HFFc6 (cell line): ENCODE measurements at regions not wholly inside any gene's neighbourhood (a gene's known extent, or its start where the extent isn't known, plus 50 kb on each side); places are given as distances from the start of the nearest gene placed in this dataset.
A peak's percentile ranks its signal among the peaks of the same experiment; 100 is the strongest.

Experiments
- DNase-seq: peaks from one replicate; pipeline ENCODE4 v3.0.0-alpha.2; 2018
- H3K27ac Mint-ChIP-seq: 2 replicates; pipeline ENCODE4 v1.8.0; 2020; ENCODE audit warnings: mild to moderate bottlenecking, mixed read lengths
- H3K27me3 Mint-ChIP-seq: 2 replicates; pipeline ENCODE4 v1.8.0; 2021; ENCODE audit warnings: mild to moderate bottlenecking, moderate library complexity, mixed read lengths; ENCODE audit not compliant: insufficient read depth
- H3K36me3 Mint-ChIP-seq: 2 replicates; pipeline ENCODE4 v1.8.0; 2021; ENCODE audit warnings: low read depth, mixed read lengths
- H3K4me1 Mint-ChIP-seq: 2 replicates; pipeline ENCODE4 v1.8.0; 2020; ENCODE audit warnings: low read depth, mixed read lengths
- H3K4me3 Mint-ChIP-seq: 2 replicates; pipeline ENCODE4 v1.8.0; 2020; ENCODE audit warnings: mild to moderate bottlenecking, moderate library complexity, mixed read lengths
- H3K9me3 Mint-ChIP-seq: 2 replicates; pipeline ENCODE4 v1.8.0; 2020; ENCODE audit warnings: mild to moderate bottlenecking, mixed read lengths
- TF ChIP-seq, protein P1 (sequence below): fragments of 200-600 bp; sonication (generic); IDR thresholded peaks from 2 replicates; pipeline ENCODE4 v1.5.0; 2021; ENCODE audit warnings: antibody characterized with exemption, mild to moderate bottlenecking

DNA sequence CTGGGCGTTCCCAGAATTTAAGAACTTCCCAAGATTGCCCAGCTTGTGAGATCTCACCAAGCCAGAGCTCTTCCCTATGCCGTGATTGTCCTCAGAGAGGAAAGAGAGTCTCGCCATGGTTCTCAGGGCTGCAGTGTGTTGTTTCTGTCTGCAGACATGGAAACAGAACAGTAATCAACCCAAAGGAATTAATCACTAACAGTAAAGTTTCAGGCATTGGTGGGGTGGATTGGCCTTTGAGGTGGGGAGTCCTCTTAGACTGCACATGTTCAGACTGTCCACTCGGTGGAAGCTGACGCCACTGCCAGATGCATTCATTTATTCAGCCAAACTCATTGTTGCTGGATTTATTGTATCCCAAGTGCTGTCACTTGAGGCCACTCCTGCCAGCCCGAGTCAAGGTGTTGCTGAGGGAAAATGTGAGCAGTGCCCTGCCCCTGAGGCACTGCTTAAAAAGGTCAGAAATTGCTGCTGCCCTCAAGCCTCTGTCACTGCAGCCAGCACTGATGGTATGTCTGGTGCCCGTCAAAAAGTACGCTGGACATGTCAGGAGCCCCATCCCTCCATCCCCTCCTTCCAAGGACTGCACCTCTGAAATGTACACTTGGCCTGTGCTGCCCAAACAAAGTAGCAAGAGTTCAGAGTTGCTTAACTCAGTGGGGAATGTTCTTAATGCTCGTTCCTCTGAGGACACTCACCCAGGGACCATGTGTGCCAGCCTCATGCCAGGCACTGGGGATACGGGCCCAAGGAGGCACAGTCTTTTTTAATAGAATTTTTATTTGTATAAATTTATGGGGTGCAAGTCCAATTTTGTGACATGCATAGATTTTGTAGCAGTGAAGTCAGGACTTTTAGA, 201.0 kb downstream of the GLI2 start:
- peaks cover 7% of the 10 kb centered on the region for H3K27me3 Mint-ChIP-seq
- H3K4me1 Mint-ChIP-seq: no peaks in the 10 kb centered on the region; the same call in 1 of the 2 replicates
- H3K9me3 Mint-ChIP-seq: no peaks in the 10 kb centered on the region
- TF ChIP-seq, protein P1, sequence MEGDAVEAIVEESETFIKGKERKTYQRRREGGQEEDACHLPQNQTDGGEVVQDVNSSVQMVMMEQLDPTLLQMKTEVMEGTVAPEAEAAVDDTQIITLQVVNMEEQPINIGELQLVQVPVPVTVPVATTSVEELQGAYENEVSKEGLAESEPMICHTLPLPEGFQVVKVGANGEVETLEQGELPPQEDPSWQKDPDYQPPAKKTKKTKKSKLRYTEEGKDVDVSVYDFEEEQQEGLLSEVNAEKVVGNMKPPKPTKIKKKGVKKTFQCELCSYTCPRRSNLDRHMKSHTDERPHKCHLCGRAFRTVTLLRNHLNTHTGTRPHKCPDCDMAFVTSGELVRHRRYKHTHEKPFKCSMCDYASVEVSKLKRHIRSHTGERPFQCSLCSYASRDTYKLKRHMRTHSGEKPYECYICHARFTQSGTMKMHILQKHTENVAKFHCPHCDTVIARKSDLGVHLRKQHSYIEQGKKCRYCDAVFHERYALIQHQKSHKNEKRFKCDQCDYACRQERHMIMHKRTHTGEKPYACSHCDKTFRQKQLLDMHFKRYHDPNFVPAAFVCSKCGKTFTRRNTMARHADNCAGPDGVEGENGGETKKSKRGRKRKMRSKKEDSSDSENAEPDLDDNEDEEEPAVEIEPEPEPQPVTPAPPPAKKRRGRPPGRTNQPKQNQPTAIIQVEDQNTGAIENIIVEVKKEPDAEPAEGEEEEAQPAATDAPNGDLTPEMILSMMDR: no peak
- DNase-seq: peak; percentile 77
- H3K36me3 Mint-ChIP-seq: peaks cover 20% of the 10 kb centered on the region
- peak overlapping the region; percentile 80 for H3K4me3 Mint-ChIP-seq
- H3K27ac Mint-ChIP-seq: peak overlapping the region; percentile 94

DNA sequence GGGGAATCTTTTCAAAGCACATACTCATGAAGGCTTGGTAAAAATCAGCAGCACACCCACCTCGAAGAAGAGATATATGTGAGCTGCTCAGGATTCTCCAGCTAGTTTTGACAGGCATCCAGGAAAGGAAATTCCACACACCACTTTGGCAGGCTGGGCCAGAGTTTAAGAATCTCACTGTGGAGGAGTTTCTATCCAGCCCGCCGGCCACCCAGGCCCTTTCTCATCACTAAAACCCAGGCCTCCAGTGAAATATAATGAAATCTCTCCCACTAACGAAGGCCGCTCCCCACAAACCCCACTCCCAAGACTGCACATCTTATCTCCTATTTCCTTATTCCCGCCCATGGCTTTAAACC, 202.0 kb downstream of the GLI2 start:
- TF ChIP-seq, protein P1: no peak
- H3K4me1 Mint-ChIP-seq: peaks cover 9% of the 10 kb centered on the region
- peak; percentile 74 for DNase-seq
- no peaks in the 10 kb centered on the region for H3K9me3 Mint-ChIP-seq
- peak overlapping the region; percentile 94 for H3K27ac Mint-ChIP-seq
- peak overlapping the region; percentile 56 for H3K4me3 Mint-ChIP-seq
- peaks cover 5% of the 10 kb centered on the region; the same call in 1 of the 2 replicates for H3K27me3 Mint-ChIP-seq
- H3K36me3 Mint-ChIP-seq: peaks cover 21% of the 10 kb centered on the region

DNA sequence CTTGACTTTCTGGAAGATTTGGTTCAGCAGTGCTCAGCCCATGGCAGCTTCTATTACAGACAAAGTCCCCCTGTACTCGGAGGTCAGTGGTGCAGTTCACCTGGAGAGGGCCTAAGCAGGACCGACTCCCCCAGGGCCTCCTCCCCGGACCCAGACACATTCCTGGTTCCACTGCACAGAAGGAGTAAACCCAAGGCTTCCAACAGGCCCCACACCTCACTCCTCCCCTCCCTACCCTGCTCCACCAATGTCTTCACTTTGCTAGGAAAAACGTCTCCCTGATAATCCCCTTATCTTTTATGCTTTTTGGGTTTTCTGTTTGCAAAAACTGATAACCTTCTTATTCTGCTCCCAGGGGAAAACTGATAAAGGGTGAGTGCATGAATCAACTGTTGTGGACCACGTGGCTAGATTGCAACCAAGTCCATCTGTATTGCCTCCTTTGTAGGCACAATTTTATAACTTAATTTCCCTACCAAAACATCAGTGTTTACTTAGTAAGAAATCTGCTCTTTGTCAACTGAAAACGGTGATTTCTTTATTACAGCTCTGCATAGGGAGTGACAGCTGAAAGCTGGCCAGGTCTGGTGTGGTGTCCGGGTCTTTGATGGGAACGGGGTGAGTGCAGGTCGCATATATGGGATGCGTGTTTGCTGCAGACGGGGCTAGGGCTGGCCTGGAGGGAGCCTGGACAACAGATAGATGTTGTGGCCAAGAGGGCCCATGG, 202.5 kb downstream of the GLI2 start:
- TF ChIP-seq, protein P1: no peak
- DNase-seq: no peak
- peaks cover 23% of the 10 kb centered on the region for H3K36me3 Mint-ChIP-seq
- no peaks in the 10 kb centered on the region for H3K9me3 Mint-ChIP-seq
- H3K27ac Mint-ChIP-seq: peak overlapping the region; percentile 94
- peaks cover 7% of the 10 kb centered on the region for H3K27me3 Mint-ChIP-seq
- peaks cover 15% of the 10 kb centered on the region for H3K4me1 Mint-ChIP-seq
- H3K4me3 Mint-ChIP-seq: peak overlapping the region; percentile 56

DNA sequence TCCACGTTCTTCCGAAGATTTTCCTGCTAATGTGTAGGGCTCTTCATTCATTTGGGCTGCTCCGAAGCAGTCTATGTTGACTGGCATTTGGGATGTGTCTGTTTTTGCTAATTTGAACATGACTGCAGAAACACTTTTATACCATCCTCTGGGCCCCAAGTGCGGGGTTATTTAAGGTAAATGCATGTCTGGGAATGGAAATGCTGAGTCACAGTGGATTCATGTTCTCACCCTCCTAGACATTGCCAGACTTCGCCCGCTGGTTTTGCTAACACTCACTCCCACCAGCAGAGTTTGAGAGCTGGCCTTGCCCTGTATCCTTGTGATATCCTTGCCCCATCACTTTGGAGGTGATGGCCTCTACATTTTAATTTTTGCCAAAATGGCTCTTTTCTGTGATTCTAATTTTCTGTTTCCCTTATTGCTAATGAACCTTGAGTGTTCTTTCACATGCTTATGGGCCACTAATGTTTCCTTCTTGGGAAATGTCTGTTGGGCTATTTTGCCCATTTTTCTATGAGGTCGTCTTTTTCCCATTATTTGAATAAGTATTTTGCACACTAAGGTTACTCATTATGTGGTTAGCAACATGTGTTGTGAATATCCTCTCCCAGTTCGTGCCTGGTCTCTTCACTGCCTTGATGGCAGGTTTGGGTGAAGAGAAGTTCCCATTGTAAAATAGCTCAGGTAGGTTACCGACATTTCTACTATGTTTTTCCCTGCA, 204.1 kb downstream of the GLI2 start:
- peak overlapping the region; percentile 56 for H3K4me3 Mint-ChIP-seq

DNA sequence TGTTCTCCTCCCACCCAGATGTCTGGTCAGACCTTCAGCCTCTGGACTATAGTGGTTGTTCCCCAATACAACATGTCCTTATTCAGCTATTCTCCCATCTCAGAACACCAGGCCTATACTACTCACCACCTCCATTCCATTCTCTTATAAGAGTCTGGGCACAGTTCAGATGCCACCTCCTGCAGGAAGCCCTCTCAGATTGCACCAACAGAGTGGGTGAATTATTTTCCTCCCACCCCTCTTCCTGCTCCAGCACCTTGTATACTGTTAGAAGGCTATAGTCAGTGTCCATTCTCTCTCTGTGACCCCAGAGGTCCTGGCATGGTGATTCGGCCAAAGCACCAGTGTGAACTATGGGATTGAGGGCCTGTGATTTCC, 204.6 kb downstream of the GLI2 start:
- peaks cover 33% of the 10 kb centered on the region for H3K4me1 Mint-ChIP-seq

More for the DNA sequence above, 204.1 kb downstream of the GLI2 start:
- peak; percentile 84 for DNase-seq
- Mint-ChIP-seq H3K9me3 (no peaks in the 10 kb centered on the region), H3K27me3 (peaks cover 11% of the 10 kb centered on the region), H3K36me3 (peaks cover 32% of the 10 kb centered on the region), H3K4me1 (peaks cover 30% of the 10 kb centered on the region), H3K27ac (peak overlapping the region; percentile 94)
- TF ChIP-seq, protein P1: no peak

More for the DNA sequence above, 204.6 kb downstream of the GLI2 start:
- DNase-seq: no peak
- Mint-ChIP-seq H3K27ac (peak overlapping the region; percentile 94), H3K4me3 (peak overlapping the region; percentile 56), H3K36me3 (peaks cover 32% of the 10 kb centered on the region), H3K9me3 (no peaks in the 10 kb centered on the region), H3K27me3 (peaks cover 11% of the 10 kb centered on the region)
- TF ChIP-seq, protein P1: no peak
